ENCODE measurements at regions not wholly inside any gene's neighbourhood (a gene's known extent, or its start where the extent isn't known, plus 50 kb on each side); places are given as distances from the start of the nearest gene placed in this dataset.
"Not testable (repeated sequence)": the region's sequence is repeated elsewhere in the genome, so short reads cannot be mapped to it uniquely, and the experiment has no call there.

DNA sequence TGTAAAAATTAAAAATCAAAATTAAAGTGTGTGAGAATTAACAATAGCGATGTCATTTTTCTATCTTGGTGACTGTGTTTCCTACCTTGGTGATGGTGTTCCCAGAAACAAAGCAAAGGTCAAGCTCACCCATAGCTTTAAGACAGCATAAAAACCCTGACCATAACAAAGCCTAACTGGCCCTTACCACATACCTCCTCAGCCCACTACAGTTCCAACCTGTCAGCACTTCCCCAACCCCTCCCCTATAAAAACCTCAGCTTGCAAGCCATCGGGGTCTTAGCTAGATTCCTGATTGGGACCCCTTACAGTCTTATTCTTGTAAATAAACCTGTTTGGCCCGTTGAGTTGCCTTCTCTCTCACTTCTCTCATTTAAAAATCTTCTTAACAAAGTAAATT, 484.4 kb upstream of the PCDH20 start:
- Mint-ChIP-seq H3K27ac (no peak overlapping the region), H3K36me3 (ENCODE audit: low read depth) (no peaks in the 10 kb centered on the region), H3K9me3 (no peaks in the 10 kb centered on the region), H3K4me3 (no peak overlapping the region), H3K4me1 (no peaks in the 10 kb centered on the region), H3K27me3 (no peaks in the 10 kb centered on the region)
- no peak for DNase-seq
- ATAC-seq = no peak

DNA sequence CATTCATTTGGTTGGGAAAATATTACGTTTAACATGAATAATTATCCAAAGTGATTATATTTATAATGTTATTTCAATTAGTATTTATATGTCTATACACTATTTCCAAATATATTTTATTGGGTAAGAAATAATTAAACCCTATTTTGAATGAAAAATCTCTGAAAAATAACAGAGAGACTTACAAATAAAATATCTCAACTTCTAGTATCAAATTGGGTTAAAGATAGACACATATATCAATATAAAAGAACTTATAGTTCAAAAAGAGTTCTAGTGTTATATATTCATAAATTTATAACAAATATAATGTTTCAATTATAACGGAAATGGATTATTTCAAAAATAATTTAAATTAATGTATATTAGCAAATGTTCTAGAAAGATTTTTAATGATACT, 482.6 kb upstream of the PCDH20 start:
- H3K27me3 Mint-ChIP-seq = no peaks in the 10 kb centered on the region
- no peak for ATAC-seq
- no peak overlapping the region for H3K27ac Mint-ChIP-seq
- H3K9me3 Mint-ChIP-seq = no peaks in the 10 kb centered on the region
- H3K4me3 Mint-ChIP-seq = no peak overlapping the region
- no peak for DNase-seq
- no peaks in the 10 kb centered on the region for H3K36me3 Mint-ChIP-seq (ENCODE audit: low read depth)
- no peaks in the 10 kb centered on the region for H3K4me1 Mint-ChIP-seq

DNA sequence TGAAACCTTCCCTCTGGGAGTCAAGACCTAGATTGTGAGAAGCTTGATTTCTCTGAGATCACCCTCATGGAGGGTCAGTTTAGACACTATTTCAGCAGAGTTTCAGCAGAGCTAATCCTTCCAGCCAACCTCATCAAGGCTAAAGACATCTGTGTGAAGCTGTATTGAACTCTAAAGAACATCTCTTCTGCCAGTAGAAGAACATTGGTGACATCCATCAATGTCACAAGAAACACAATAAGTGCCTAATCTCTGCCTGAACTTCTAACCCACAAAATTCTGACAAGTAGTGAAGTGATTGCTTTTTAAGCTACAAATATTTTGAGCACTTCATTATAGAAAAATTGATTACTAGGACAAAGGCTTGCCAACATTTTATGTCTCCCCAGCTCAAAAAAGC, 475.8 kb upstream of the PCDH20 start:
- ATAC-seq (no peak), DNase-seq (no peak)
- Mint-ChIP-seq H3K4me1 (no peaks in the 10 kb centered on the region), H3K9me3 (peaks cover 5% of the 10 kb centered on the region), H3K36me3 (ENCODE audit: low read depth) (no peaks in the 10 kb centered on the region), H3K27me3 (no peaks in the 10 kb centered on the region), H3K27ac (no peak overlapping the region), H3K4me3 (no peak overlapping the region)

DNA sequence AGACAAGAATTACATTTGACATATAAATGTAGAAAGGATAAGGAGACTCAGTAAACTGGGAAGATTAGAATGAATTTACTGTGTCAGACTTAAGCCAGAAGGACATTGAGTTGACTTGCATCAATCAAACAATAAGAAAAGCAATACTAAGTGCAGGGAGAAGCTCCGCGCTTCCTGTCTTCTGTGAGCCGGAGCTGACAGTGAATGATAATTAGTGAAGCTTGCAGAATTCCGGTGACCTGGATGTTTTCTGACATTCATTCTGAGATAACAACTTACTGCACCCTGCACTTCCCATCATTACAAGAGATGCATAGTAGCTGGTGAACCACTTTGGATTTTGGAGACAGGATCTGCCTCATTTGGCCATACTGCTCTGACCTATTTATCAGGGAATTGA, 469.2 kb upstream of the PCDH20 start:
- Mint-ChIP-seq H3K4me3 (no peak overlapping the region), H3K4me1 (no peaks in the 10 kb centered on the region), H3K27ac (no peak overlapping the region), H3K36me3 (ENCODE audit: low read depth) (no peaks in the 10 kb centered on the region), H3K9me3 (peaks cover 4% of the 10 kb centered on the region), H3K27me3 (no peaks in the 10 kb centered on the region)
- DNase-seq = no peak
- ATAC-seq = no peak

DNA sequence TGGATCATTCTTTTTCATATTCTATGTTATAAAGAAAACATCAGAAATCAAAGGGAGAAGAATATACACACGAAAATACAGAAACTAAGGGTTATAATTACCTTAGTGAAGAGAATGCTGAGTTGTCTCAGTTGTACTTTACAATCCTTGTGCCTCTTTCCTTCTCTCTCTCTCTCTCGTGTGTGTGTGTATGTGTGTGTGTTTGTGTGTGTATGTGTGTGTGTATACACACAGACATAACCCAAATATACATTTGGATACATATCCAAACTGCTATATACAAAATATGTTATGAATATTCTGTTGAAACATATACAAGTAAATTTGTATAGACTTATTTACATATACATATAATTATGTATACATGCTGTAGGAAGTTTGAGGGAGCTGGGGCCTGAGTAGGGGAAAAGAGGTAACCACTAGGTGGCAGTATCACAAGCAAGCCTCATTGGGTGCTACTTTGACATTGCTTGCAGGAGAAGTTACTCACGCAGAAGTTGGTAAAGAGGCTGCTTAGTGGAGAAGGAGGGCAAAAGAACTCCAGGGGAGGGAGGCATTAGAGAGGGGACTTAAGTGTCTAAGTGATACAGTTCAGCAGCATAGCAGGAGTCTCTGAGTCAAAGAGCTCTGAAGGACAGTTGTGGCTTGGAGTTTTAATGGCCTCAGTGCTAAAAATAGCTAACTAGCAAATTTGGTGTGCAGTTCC, 465.1 kb upstream of the PCDH20 start:
- no peaks in the 10 kb centered on the region for H3K36me3 Mint-ChIP-seq (ENCODE audit: low read depth)
- no peak for ATAC-seq
- H3K27ac Mint-ChIP-seq = no peak overlapping the region
- H3K9me3 Mint-ChIP-seq = peaks cover 15% of the 10 kb centered on the region
- H3K4me1 Mint-ChIP-seq = no peaks in the 10 kb centered on the region
- DNase-seq = no peak
- no peaks in the 10 kb centered on the region for H3K27me3 Mint-ChIP-seq
- no peak overlapping the region for H3K4me3 Mint-ChIP-seq

DNA sequence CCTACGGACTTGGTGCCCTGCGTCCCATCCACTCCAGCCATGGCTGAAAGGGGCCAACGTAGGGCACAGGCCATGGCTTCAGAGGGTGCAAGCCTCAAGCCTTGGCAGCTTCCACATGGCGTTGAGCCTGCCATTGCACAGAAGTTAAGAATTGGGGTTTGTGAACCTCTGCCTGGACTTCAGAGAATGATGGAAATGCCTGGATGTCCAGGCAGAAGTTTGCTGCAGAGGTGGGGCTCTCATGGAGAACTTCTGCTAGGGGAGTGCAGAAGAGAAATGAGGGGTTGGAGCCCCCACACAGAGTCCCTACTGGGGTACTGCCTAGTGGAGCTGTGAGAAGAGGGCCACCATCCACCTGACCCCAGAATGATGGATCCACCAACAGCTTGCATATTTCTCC, 462.9 kb upstream of the PCDH20 start:
- H3K9me3 Mint-ChIP-seq = peaks cover 20% of the 10 kb centered on the region
- H3K4me3 Mint-ChIP-seq; H3K27me3 Mint-ChIP-seq; H3K36me3 Mint-ChIP-seq (ENCODE audit: low read depth); H3K27ac Mint-ChIP-seq; H3K4me1 Mint-ChIP-seq; ATAC-seq; DNase-seq: not testable (repeated sequence)

DNA sequence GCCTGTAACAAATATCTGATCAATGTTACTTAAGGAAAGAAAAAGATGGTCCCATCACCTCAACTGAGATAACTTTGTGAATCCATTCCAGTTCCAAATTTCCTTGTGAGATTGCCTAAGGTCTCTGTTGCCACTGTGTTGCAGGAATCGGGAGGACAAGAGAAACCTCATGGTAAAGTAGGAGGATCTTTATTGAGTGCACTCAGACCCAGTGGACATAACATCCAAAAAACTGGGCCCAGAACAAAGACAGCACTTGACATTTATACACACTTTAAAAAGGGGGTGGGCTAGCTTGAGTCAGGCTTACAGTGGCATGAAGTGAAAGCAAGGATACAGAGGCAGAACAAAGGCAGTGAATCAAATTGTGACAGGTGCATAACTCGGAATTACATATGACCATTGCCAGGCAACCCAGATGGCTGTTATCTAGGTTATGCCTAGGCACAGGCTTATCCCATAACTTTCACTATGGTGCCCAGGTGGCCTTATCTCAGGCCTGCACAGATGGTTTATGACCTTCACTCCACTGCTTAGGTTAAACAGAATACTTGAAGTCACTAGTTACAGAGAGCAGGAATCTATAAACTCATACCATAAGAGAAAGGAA, 459.4 kb upstream of the PCDH20 start:
- H3K9me3 Mint-ChIP-seq = peaks cover 20% of the 10 kb centered on the region
- no peak for DNase-seq
- H3K4me3 Mint-ChIP-seq = no peak overlapping the region

DNA sequence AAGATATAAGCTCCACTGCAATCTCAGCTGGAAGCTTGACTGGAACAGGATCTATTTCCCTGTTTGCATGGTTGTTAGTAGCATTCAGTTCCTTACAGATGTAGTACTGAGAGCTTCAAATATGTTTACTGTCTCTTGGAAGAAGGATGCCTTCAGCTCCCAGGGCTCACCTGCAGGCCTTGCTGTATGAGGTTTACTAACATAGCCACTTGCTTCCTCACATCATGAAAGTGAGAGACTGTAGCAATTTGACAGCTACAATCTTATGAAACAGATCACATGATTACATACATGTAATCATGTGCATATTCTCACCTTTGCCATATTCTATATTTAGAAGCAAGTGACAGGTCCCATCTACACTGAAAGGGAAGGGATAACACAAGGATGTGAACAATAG, 458.1 kb upstream of the PCDH20 start:
- H3K36me3 Mint-ChIP-seq (ENCODE audit: low read depth) = no peaks in the 10 kb centered on the region
- H3K9me3 Mint-ChIP-seq = peaks cover 20% of the 10 kb centered on the region
- no peak for ATAC-seq
- H3K4me1 Mint-ChIP-seq = no peaks in the 10 kb centered on the region
- H3K27ac Mint-ChIP-seq = no peak overlapping the region
- DNase-seq = no peak
- H3K4me3 Mint-ChIP-seq = no peak overlapping the region
- H3K27me3 Mint-ChIP-seq = no peaks in the 10 kb centered on the region

More for the DNA sequence above, 459.4 kb upstream of the PCDH20 start:
- H3K36me3 Mint-ChIP-seq (ENCODE audit: low read depth) = no peaks in the 10 kb centered on the region
- H3K4me1 Mint-ChIP-seq = no peaks in the 10 kb centered on the region
- no peaks in the 10 kb centered on the region for H3K27me3 Mint-ChIP-seq
- H3K27ac Mint-ChIP-seq = no peak overlapping the region
- no peak for ATAC-seq

DNA sequence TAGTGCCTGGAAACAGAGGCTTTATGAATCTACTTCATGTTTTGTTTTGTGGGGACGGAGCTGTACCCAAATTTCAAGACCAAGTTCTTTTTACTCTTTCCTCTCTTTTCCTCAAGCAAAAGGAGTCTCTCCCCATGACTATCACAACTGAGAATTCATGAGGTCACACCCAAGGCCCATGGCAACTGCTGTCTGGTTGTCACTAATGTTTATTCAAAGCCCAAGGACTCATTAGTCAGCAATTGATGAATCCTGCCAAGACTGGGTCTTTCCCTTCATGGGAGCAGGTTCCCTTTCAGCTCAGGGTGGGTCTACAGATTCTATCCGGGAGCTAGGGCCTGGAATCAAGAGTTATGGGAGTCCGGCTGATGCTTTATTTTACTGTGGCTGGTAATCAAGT, 441.5 kb upstream of the PCDH20 start:
- Mint-ChIP-seq H3K27me3 (no peaks in the 10 kb centered on the region), H3K4me1 (no peaks in the 10 kb centered on the region), H3K4me3 (no peak overlapping the region), H3K9me3 (no peaks in the 10 kb centered on the region), H3K27ac (no peak overlapping the region), H3K36me3 (ENCODE audit: low read depth) (no peaks in the 10 kb centered on the region)
- ATAC-seq = no peak
- DNase-seq = no peak

DNA sequence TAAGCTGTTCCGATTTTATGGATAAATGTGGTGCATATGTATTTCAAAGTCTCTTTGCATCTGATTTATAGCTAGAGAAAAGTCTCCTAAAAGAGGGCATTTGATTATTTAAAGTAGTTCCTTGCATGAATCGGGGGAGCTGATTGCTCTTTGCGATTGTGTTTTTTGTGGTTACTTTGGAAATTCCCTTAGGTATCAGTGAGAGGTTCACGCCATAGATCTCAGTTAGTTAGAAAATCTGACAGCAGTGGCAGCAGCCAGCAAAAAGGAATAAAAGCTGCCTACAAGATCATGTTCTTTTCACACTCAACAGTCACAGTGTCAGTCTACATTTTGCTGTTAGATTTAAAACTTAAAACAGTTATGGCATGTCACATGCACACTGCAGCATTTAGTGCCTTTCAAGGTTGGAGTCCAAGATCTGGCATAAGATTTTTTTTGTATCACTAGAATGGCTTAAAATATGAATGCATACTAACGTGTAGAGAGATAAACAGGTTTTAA, 436.5 kb upstream of the PCDH20 start:
- no peak overlapping the region for H3K4me3 Mint-ChIP-seq
- no peaks in the 10 kb centered on the region for H3K4me1 Mint-ChIP-seq
- H3K27me3 Mint-ChIP-seq = no peaks in the 10 kb centered on the region
- H3K27ac Mint-ChIP-seq = no peak overlapping the region
- no peak for DNase-seq
- H3K36me3 Mint-ChIP-seq (ENCODE audit: low read depth) = no peaks in the 10 kb centered on the region
- no peaks in the 10 kb centered on the region for H3K9me3 Mint-ChIP-seq
- ATAC-seq = no peak

DNA sequence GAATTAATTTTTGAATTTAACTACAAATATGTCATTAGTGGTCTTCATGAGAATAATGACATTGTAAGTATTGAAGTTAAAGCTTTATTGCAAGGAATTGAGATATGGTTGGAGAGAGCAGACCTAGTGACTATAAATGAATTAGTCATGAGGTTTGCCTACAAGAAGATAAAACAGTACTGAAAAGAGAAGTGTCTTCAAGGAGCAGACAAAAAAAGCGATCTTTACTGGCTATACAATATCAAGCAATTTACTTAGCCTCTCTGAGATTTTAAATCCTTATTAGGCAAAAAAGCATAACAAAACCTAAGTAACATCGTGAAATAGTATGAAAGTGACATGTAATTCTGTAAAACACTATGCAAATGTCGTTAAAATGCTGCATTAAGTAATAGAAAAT, 435.1 kb upstream of the PCDH20 start:
- Mint-ChIP-seq H3K4me1 (no peaks in the 10 kb centered on the region), H3K27me3 (no peaks in the 10 kb centered on the region)

DNA sequence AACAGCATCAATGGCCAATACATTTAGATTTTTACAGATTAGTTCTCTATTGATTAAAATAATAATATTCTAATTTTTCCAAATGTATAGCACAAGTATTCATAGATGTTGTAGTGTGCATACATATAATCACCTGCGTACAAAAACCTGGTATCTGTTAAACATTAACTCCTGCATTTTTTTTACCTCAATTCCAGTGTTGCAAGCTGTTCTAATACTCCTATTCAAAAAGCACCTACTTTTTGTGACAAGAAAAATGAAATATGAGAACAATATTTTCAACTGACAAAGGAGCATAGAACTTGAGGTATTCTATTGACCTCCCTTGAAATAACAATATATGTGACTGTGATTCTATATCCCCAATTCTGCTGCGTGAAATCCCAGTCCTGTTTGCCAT, 422.9 kb upstream of the PCDH20 start:
- H3K9me3 Mint-ChIP-seq = peaks cover 2% of the 10 kb centered on the region
- no peak overlapping the region for H3K27ac Mint-ChIP-seq
- no peak for ATAC-seq
- no peaks in the 10 kb centered on the region for H3K4me1 Mint-ChIP-seq
- no peaks in the 10 kb centered on the region for H3K27me3 Mint-ChIP-seq
- DNase-seq = no peak
- no peak overlapping the region for H3K4me3 Mint-ChIP-seq
- H3K36me3 Mint-ChIP-seq (ENCODE audit: low read depth) = no peaks in the 10 kb centered on the region

More for the DNA sequence above, 435.1 kb upstream of the PCDH20 start:
- Mint-ChIP-seq H3K27ac (no peak overlapping the region), H3K4me3 (no peak overlapping the region), H3K9me3 (no peaks in the 10 kb centered on the region), H3K36me3 (ENCODE audit: low read depth) (no peaks in the 10 kb centered on the region)
- DNase-seq (no peak), ATAC-seq (no peak)

DNA sequence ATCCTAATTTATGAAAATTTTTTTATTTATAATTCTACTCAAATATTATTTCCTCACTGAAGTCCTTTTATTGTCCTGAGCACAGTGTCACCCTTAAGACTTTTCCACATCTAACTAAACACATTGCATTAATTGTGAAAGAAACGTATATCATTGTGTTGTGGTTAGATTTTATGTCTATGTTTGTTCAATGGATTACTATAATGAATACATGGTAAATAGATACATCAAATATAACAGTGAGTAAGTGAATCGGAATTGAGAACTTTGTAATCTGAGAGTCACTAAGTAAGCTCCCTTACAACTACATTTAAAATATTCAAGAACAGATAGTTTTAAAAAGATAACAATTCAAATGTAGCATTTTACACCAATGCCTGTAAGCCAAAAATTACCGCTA, 417.6 kb upstream of the PCDH20 start:
- no peaks in the 10 kb centered on the region for H3K4me1 Mint-ChIP-seq

DNA sequence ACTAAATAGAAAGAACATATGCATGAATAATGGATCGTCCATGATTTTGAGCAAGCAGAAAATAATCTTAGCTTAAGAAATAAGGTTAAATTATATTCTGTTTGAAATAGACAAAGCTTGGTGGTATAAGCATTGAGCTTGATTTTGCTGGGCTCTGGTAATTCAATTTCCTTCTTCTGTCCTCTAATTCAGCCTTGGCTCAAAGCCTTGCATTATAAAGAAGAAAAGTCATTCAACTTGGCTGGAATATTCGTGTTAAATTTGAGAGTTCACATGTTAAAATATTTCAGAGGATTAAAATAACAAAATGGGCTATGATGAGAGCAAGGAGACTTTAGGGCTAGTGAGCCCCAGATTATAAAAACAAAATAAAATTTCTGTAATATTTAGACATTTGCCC, 415.4 kb upstream of the PCDH20 start:
- Mint-ChIP-seq H3K4me1 (no peaks in the 10 kb centered on the region), H3K9me3 (peaks cover 18% of the 10 kb centered on the region), H3K4me3 (no peak overlapping the region), H3K27me3 (no peaks in the 10 kb centered on the region), H3K36me3 (ENCODE audit: low read depth) (no peaks in the 10 kb centered on the region), H3K27ac (no peak overlapping the region)
- DNase-seq (no peak), ATAC-seq (no peak)

More for the DNA sequence above, 417.6 kb upstream of the PCDH20 start:
- Mint-ChIP-seq H3K9me3 (peaks cover 14% of the 10 kb centered on the region), H3K27ac (no peak overlapping the region), H3K4me3 (no peak overlapping the region), H3K27me3 (no peaks in the 10 kb centered on the region), H3K36me3 (ENCODE audit: low read depth) (no peaks in the 10 kb centered on the region)
- DNase-seq (no peak), ATAC-seq (no peak)

DNA sequence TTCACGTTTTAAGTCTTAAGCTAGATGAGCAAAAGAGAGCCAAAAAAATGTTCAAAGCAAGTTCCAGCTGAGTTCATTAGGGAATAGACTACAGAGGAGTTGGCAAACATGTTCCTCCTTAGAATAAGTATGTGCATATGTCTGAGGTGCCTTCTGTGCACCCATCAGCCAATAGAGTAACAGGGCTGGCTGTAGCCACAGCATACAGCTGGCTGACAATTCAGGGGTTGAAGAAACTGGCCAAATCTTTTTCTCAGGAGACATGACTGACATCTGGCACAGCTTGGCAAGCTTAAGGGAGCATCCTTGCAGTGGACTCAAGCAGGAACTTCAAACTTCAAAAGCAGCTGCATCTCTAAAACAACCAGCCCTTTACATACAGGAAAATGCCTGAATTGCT, 414.8 kb upstream of the PCDH20 start:
- no peaks in the 10 kb centered on the region for H3K36me3 Mint-ChIP-seq (ENCODE audit: low read depth)
- H3K4me3 Mint-ChIP-seq = no peak overlapping the region
- no peak for DNase-seq
- no peaks in the 10 kb centered on the region for H3K4me1 Mint-ChIP-seq
- no peak overlapping the region for H3K27ac Mint-ChIP-seq
- no peak for ATAC-seq
- peaks cover 18% of the 10 kb centered on the region for H3K9me3 Mint-ChIP-seq
- no peaks in the 10 kb centered on the region for H3K27me3 Mint-ChIP-seq
